HEK293 (cell line): ENCODE measurements at regions not wholly inside any gene's neighbourhood (a gene's known extent, or its start where the extent isn't known, plus 50 kb on each side); places are given as distances from the start of the nearest gene placed in this dataset.

Experiments
- CTCF ChIA-PET: fragments of 350-600 bp; formaldehyde crosslinking; extraction: SDS; loops from one replicate; lab custom pipeline; 2021; ENCODE audit warnings: antibody characterized with exemption; lab: Yijun Ruan, JAX
- POLR2A ChIA-PET: fragments of 300-600 bp; formaldehyde crosslinking; extraction: SDS; loops from one replicate; lab custom pipeline; 2020; ENCODE audit warnings: antibody characterized with exemption, inconsistent platforms; lab: Yijun Ruan, JAX
- H3K27ac ChIP-seq: fragments of 200-500 bp; sonication (Bioruptor generic); 2 replicates; pipeline ENCODE4 v1.5.1; 2014; ENCODE audit warnings: low read depth, low read length, control low read depth, inconsistent platforms; ENCODE audit errors: extremely low read depth
- H3K36me3 ChIP-seq, 2 experiments: fragments of 200-500 bp in 1 of 2; sonication (Bioruptor generic) in 1 of 2; 1 replicate in 1 of 2; 2 replicates in 1 of 2; pipeline ENCODE4 v1.5.1; 2014 to 2017; ENCODE audit warnings: inconsistent platforms in 2 of 2, low read length in 2 of 2; ENCODE audit not compliant: control insufficient read depth in 2 of 2, insufficient read depth in 1 of 2
- H3K4me1 ChIP-seq: fragments of 200-500 bp; sonication (Bioruptor generic); 2 replicates; pipeline ENCODE4 v1.5.1; 2014; ENCODE audit warnings: mild to moderate bottlenecking, low read length, inconsistent platforms; ENCODE audit not compliant: control insufficient read depth, insufficient read depth
- H3K4me3 ChIP-seq: 2 replicates; pipeline ENCODE4 v1.5.1; 2011; ENCODE audit warnings: low read depth, mild to moderate bottlenecking, control low read depth, low read length, moderate library complexity
- H3K9me3 ChIP-seq: fragments of 200-500 bp; sonication (Bioruptor generic); 2 replicates; pipeline ENCODE4 v1.5.1; 2014; ENCODE audit warnings: low read depth, low read length, inconsistent platforms; ENCODE audit not compliant: control insufficient read depth, insufficient read depth
- BCL11A ChIP-seq: fragments of 450-650 bp; formaldehyde crosslinking; IDR thresholded peaks from 2 replicates; pipeline ENCODE4 v1.5.1; 2016; ENCODE audit warnings: low read depth, missing biosample characterization, missing genetic modification characterization
- HOXC10 ChIP-seq: sonication (generic); formaldehyde crosslinking; IDR thresholded peaks from 2 replicates; pipeline ENCODE4 v1.8.1; 2023; ENCODE audit warnings: mild to moderate bottlenecking, missing genetic modification reagents
- IKZF3 ChIP-seq: fragments of 450-650 bp; IDR thresholded peaks from 2 replicates; pipeline ENCODE4 v1.5.0; 2018; ENCODE audit warnings: missing biosample characterization, mild to moderate bottlenecking, missing genetic modification characterization, moderate library complexity
- KLF8 ChIP-seq: fragments of 450-650 bp; formaldehyde crosslinking; IDR thresholded peaks from 2 replicates; pipeline ENCODE4 v1.5.1; 2016; ENCODE audit warnings: missing biosample characterization, missing genetic modification characterization
- SP2 ChIP-seq: fragments of 450-650 bp; formaldehyde crosslinking; IDR thresholded peaks from 2 replicates; pipeline ENCODE4 v1.5.1; 2016; ENCODE audit warnings: missing biosample characterization, missing genetic modification characterization
- SP3 ChIP-seq: fragments of 450-650 bp; formaldehyde crosslinking; IDR thresholded peaks from 2 replicates; pipeline ENCODE4 v1.5.1; 2016; ENCODE audit warnings: missing biosample characterization, missing genetic modification characterization
- ZFHX2 ChIP-seq: fragments of 450-650 bp; formaldehyde crosslinking; conservative IDR thresholded peaks from 2 replicates; pipeline ENCODE4 v1.5.1; 2016; ENCODE audit warnings: missing biosample characterization, missing genetic modification characterization
- ZIC2 ChIP-seq: fragments of 450-650 bp; formaldehyde crosslinking; IDR thresholded peaks from 2 replicates; pipeline ENCODE4 v1.5.1; 2016; ENCODE audit warnings: missing biosample characterization, missing genetic modification characterization
- ZNF114 ChIP-seq: fragments of 450-650 bp; formaldehyde crosslinking; IDR thresholded peaks from 2 replicates; pipeline ENCODE4 v1.5.0; 2017; ENCODE audit warnings: missing biosample characterization, missing genetic modification characterization
- ZNF184 ChIP-seq: fragments of 450-650 bp; IDR thresholded peaks from 2 replicates; pipeline ENCODE4 v1.5.1; 2018; ENCODE audit warnings: missing biosample characterization, mild to moderate bottlenecking, missing genetic modification characterization
- ZNF19 ChIP-seq: fragments of 450-650 bp; formaldehyde crosslinking; IDR thresholded peaks from 2 replicates; pipeline ENCODE4; 2016; ENCODE audit warnings: missing biosample characterization, missing genetic modification characterization, low read depth
- ZNF211 ChIP-seq: fragments of 450-650 bp; formaldehyde crosslinking; IDR thresholded peaks from 2 replicates; pipeline ENCODE4 v1.5.1; 2016; ENCODE audit warnings: low read depth, missing biosample characterization, missing genetic modification characterization
- ZNF23 ChIP-seq: fragments of 450-650 bp; formaldehyde crosslinking; IDR thresholded peaks from 2 replicates; pipeline ENCODE4 v1.5.1; 2016; ENCODE audit warnings: missing biosample characterization, missing genetic modification characterization, borderline replicate concordance
- ZNF239 ChIP-seq: fragments of 450-650 bp; formaldehyde crosslinking; IDR thresholded peaks from 2 replicates; pipeline ENCODE4 v1.5.1; 2016; ENCODE audit warnings: missing biosample characterization, missing genetic modification characterization
- ZNF391 ChIP-seq: fragments of 450-650 bp; formaldehyde crosslinking; IDR thresholded peaks from 2 replicates; pipeline ENCODE4 v1.5.1; 2016; ENCODE audit warnings: low read depth, missing biosample characterization, missing genetic modification characterization, borderline replicate concordance
- ZNF404 ChIP-seq: fragments of 450-650 bp; formaldehyde crosslinking; IDR thresholded peaks from 2 replicates; pipeline ENCODE4 v1.5.1; 2017; ENCODE audit warnings: missing biosample characterization, missing genetic modification characterization
- ZNF549 ChIP-seq: fragments of 450-650 bp; IDR thresholded peaks from 2 replicates; pipeline ENCODE4 v1.5.1; 2018; ENCODE audit warnings: missing biosample characterization, missing genetic modification characterization, mild to moderate bottlenecking, inconsistent platforms, moderate library complexity
- ZNF571 ChIP-seq: fragments of 450-650 bp; formaldehyde crosslinking; IDR thresholded peaks from 2 replicates; pipeline ENCODE4 v1.5.0; 2017; ENCODE audit warnings: missing biosample characterization, missing genetic modification characterization
- ZNF610 ChIP-seq: fragments of 450-650 bp; formaldehyde crosslinking; IDR thresholded peaks from 2 replicates; pipeline ENCODE4 v1.5.1; 2016; ENCODE audit warnings: missing biosample characterization, missing genetic modification characterization, borderline replicate concordance
- ZNF664 ChIP-seq: fragments of 450-650 bp; formaldehyde crosslinking; IDR thresholded peaks from 2 replicates; pipeline ENCODE4 v1.5.1; 2016; ENCODE audit warnings: missing biosample characterization, missing genetic modification characterization
- ZNF768 ChIP-seq: fragments of 450-650 bp; formaldehyde crosslinking; IDR thresholded peaks from 2 replicates; pipeline ENCODE4 v1.5.1; 2018; ENCODE audit warnings: missing biosample characterization, mild to moderate bottlenecking, missing genetic modification characterization
- ZNF791 ChIP-seq: fragments of 450-650 bp; formaldehyde crosslinking; IDR thresholded peaks from 2 replicates; pipeline ENCODE4 v1.5.1; 2016; ENCODE audit warnings: missing biosample characterization, missing genetic modification characterization
- ZNF830 ChIP-seq: fragments of 450-650 bp; IDR thresholded peaks from 2 replicates; pipeline ENCODE4 v1.5.0; 2018; ENCODE audit warnings: missing biosample characterization, missing genetic modification characterization, low read depth, mild to moderate bottlenecking, moderate library complexity
- ZSCAN16 ChIP-seq: fragments of 450-650 bp; formaldehyde crosslinking; IDR thresholded peaks from 2 replicates; pipeline ENCODE4 v1.5.1; 2016; ENCODE audit warnings: missing biosample characterization, missing genetic modification characterization
- TF ChIP-seq, protein P1 (sequence below): fragments of 450-650 bp; formaldehyde crosslinking; IDR thresholded peaks from 2 replicates; pipeline ENCODE4 v1.5.1; 2016; ENCODE audit warnings: missing biosample characterization, missing genetic modification characterization
- TF ChIP-seq, protein P2 (sequence below): IDR thresholded peaks from 2 replicates; pipeline ENCODE4 v1.6.1; 2011; ENCODE audit warnings: mild to moderate bottlenecking, low read depth, low read length, borderline replicate concordance
- TF ChIP-seq, protein P3 (sequence below): fragments of 450-650 bp; formaldehyde crosslinking; IDR thresholded peaks from 2 replicates; pipeline ENCODE4 v1.5.1; 2016; ENCODE audit warnings: missing biosample characterization, missing genetic modification characterization
- TF ChIP-seq, protein P4 (sequence below): fragments of 450-650 bp; formaldehyde crosslinking; IDR thresholded peaks from 2 replicates; pipeline ENCODE4 v1.5.1; 2016; ENCODE audit warnings: missing biosample characterization, missing genetic modification characterization
- TF ChIP-seq, protein P5 (sequence below): fragments of 450-650 bp; formaldehyde crosslinking; IDR thresholded peaks from 2 replicates; pipeline ENCODE4 v1.5.1; 2016; ENCODE audit warnings: missing biosample characterization, missing genetic modification characterization

DNA sequence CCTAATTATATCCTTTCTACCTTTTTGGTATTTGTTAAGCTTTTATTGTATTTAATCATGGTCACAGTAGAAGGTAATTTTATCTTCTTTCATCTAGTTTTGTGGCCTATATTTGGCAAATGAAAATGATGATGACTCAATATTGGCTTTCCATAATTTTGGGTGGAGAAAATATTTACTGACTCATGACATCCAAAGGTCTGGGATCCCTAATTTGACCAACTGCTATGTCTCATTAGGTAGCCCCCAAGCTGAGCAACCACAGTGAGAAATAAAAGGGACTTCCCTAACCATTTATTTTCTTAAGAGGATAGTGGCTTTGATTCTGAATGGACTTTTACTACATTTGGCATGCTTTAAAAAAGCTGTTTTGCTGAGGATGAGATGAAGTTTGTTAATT, 289.5 kb downstream of the RMST start:
- CTCF ChIA-PET, result no interaction called here
- Histone ChIP-seq H3K4me3 (no peak overlapping the region), H3K36me3 (no peaks in the 10 kb centered on the region), H3K4me1 (no peaks in the 10 kb centered on the region), H3K9me3 (no peaks in the 10 kb centered on the region), H3K27ac (no peak overlapping the region)
- TF ChIP-seq ZNF184 (tag by site-specific recombination), result no peak
- TF ChIP-seq, protein P1, sequence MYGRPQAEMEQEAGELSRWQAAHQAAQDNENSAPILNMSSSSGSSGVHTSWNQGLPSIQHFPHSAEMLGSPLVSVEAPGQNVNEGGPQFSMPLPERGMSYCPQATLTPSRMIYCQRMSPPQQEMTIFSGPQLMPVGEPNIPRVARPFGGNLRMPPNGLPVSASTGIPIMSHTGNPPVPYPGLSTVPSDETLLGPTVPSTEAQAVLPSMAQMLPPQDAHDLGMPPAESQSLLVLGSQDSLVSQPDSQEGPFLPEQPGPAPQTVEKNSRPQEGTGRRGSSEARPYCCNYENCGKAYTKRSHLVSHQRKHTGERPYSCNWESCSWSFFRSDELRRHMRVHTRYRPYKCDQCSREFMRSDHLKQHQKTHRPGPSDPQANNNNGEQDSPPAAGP, result no peak
- TF ChIP-seq ZNF664, result no peak
- no peak for TF ChIP-seq HOXC10 (CRISPR knock-in tag)
- no peak for TF ChIP-seq ZNF23 (tag by site-specific recombination)
- no peak for TF ChIP-seq ZNF239 (tag by site-specific recombination)
- no peak for TF ChIP-seq ZNF211 (tag by site-specific recombination)
- no peak for TF ChIP-seq ZNF19
- TF ChIP-seq ZNF404 (tag by site-specific recombination), result no peak
- no peak for TF ChIP-seq ZNF610 (tag by site-specific recombination)
- TF ChIP-seq, protein P2, sequence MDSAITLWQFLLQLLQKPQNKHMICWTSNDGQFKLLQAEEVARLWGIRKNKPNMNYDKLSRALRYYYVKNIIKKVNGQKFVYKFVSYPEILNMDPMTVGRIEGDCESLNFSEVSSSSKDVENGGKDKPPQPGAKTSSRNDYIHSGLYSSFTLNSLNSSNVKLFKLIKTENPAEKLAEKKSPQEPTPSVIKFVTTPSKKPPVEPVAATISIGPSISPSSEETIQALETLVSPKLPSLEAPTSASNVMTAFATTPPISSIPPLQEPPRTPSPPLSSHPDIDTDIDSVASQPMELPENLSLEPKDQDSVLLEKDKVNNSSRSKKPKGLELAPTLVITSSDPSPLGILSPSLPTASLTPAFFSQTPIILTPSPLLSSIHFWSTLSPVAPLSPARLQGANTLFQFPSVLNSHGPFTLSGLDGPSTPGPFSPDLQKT, result no peak
- no peak for TF ChIP-seq KLF8 (tag by site-specific recombination)
- no peak for TF ChIP-seq ZNF791 (tag by site-specific recombination)
- TF ChIP-seq ZNF768 (tag by site-specific recombination), result no peak
- TF ChIP-seq BCL11A (tag by site-specific recombination), result no peak
- no peak for TF ChIP-seq ZNF391 (tag by site-specific recombination)
- TF ChIP-seq ZNF571, result no peak
- no peak for TF ChIP-seq ZIC2 (tag by site-specific recombination)
- POLR2A ChIA-PET, result no interaction called here

DNA sequence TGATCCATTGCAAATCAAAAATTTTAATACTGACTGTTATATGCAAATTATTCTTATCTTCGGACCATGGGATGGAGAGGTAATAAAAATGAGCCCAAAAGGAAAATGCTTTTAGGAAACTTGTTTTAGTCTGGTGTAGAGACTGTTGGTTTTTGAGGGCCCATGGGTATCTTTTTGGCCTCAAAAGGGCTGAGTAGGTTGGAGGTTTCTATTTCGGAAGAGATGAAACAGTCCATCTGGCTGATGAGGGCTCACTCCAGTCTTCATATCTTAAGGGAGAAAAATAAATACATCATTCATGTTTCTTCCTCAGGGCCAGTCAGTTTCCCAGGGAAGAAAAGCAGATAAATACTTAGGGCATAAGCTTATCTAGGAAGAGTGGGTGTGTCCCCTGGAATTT, 290.7 kb downstream of the RMST start:
- ChIA-PET POLR2A (no interaction called here), CTCF (interaction anchor here (0.6 kb wide), 1 partner anchor 40 kb away, joined by 3 read pairs; no protein-coding TSS in a partner anchor)
- Histone ChIP-seq H3K36me3 (no peaks in the 10 kb centered on the region), H3K4me1 (no peaks in the 10 kb centered on the region), H3K4me3 (no peak overlapping the region), H3K9me3 (no peaks in the 10 kb centered on the region), H3K27ac (no peak overlapping the region)
- TF ChIP-seq SP3 (tag by site-specific recombination) (no peak), ZNF830 (tag by site-specific recombination) (no peak), ZNF768 (tag by site-specific recombination) (no peak), ZSCAN16 (tag by site-specific recombination) (no peak), SP2 (no peak), ZFHX2 (tag by site-specific recombination) (no peak), ZNF114 (no peak), ZNF549 (tag by site-specific recombination) (no peak), IKZF3 (tag by site-specific recombination) (no peak)
- TF ChIP-seq, protein P3, sequence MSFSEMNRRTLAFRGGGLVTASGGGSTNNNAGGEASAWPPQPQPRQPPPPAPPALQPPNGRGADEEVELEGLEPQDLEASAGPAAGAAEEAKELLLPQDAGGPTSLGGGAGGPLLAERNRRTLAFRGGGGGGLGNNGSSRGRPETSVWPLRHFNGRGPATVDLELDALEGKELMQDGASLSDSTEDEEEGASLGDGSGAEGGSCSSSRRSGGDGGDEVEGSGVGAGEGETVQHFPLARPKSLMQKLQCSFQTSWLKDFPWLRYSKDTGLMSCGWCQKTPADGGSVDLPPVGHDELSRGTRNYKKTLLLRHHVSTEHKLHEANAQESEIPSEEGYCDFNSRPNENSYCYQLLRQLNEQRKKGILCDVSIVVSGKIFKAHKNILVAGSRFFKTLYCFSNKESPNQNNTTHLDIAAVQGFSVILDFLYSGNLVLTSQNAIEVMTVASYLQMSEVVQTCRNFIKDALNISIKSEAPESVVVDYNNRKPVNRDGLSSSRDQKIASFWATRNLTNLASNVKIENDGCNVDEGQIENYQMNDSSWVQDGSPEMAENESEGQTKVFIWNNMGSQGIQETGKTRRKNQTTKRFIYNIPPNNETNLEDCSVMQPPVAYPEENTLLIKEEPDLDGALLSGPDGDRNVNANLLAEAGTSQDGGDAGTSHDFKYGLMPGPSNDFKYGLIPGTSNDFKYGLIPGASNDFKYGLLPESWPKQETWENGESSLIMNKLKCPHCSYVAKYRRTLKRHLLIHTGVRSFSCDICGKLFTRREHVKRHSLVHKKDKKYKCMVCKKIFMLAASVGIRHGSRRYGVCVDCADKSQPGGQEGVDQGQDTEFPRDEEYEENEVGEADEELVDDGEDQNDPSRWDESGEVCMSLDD (tag by site-specific recombination), result no peak
- TF ChIP-seq, protein P4, sequence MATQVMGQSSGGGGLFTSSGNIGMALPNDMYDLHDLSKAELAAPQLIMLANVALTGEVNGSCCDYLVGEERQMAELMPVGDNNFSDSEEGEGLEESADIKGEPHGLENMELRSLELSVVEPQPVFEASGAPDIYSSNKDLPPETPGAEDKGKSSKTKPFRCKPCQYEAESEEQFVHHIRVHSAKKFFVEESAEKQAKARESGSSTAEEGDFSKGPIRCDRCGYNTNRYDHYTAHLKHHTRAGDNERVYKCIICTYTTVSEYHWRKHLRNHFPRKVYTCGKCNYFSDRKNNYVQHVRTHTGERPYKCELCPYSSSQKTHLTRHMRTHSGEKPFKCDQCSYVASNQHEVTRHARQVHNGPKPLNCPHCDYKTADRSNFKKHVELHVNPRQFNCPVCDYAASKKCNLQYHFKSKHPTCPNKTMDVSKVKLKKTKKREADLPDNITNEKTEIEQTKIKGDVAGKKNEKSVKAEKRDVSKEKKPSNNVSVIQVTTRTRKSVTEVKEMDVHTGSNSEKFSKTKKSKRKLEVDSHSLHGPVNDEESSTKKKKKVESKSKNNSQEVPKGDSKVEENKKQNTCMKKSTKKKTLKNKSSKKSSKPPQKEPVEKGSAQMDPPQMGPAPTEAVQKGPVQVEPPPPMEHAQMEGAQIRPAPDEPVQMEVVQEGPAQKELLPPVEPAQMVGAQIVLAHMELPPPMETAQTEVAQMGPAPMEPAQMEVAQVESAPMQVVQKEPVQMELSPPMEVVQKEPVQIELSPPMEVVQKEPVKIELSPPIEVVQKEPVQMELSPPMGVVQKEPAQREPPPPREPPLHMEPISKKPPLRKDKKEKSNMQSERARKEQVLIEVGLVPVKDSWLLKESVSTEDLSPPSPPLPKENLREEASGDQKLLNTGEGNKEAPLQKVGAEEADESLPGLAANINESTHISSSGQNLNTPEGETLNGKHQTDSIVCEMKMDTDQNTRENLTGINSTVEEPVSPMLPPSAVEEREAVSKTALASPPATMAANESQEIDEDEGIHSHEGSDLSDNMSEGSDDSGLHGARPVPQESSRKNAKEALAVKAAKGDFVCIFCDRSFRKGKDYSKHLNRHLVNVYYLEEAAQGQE (tag by site-specific recombination), result no peak
- TF ChIP-seq, protein P5, sequence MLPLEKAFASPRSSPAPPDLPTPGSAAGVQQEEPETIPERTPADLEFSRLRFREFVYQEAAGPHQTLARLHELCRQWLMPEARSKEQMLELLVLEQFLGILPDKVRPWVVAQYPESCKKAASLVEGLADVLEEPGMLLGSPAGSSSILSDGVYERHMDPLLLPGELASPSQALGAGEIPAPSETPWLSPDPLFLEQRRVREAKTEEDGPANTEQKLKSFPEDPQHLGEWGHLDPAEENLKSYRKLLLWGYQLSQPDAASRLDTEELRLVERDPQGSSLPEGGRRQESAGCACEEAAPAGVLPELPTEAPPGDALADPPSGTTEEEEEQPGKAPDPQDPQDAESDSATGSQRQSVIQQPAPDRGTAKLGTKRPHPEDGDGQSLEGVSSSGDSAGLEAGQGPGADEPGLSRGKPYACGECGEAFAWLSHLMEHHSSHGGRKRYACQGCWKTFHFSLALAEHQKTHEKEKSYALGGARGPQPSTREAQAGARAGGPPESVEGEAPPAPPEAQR, result no peak
